Suprapubic skin (tissue), 4 donors: ENCODE measurements at regions not wholly inside any gene's neighbourhood (a gene's known extent, or its start where the extent isn't known, plus 50 kb on each side); places are given as distances from the start of the nearest gene placed in this dataset.

Experiments
- CTCF ChIP-seq, 2 donors: fragments of 200-600 bp in 1 of 2; fragments of 450-650 bp in 1 of 2; sonication (generic) in 1 of 2; IDR thresholded peaks; one replicate each; pipeline ENCODE4 v1.5.1; 2016 to 2019; ENCODE audit warnings: antibody characterized with exemption in 2 of 2, mild to moderate bottlenecking in 1 of 2, moderate library complexity in 1 of 2
- EP300 ChIP-seq: sonication (generic); formaldehyde crosslinking; IDR thresholded peaks from one replicate; pipeline ENCODE4 v1.6.1; 2017; ENCODE audit warnings: antibody characterized with exemption
- POLR2AphosphoS5 ChIP-seq, 3 donors: sonication (generic); formaldehyde crosslinking; IDR thresholded peaks; one replicate each; pipeline ENCODE4 v1.6.1; 2017; ENCODE audit warnings: antibody characterized with exemption in 3 of 3

- TF ChIP-seq CTCF (IDR thresholded peaks at IDR 0.05) (no peak), POLR2AphosphoS5 (IDR thresholded peaks at IDR 0.05) (no peak), EP300 (no peak)
Observed at GRCh38 chr5:106292654-106293053, 1378.1 kb downstream of the EFNA5 start.
